PC-9 (cell line): ENCODE measurements at regions not wholly inside any gene's neighbourhood (a gene's known extent, or its start where the extent isn't known, plus 50 kb on each side); places are given as distances from the start of the nearest gene placed in this dataset.
"Not testable (repeated sequence)": the region's sequence is repeated elsewhere in the genome, so short reads cannot be mapped to it uniquely, and the experiment has no call there.

Experiments used
- EZH2 ChIP-seq: fragments of 200-600 bp; sonication (generic); IDR thresholded peaks from 2 replicates; pipeline ENCODE4 v1.8.0; 2017; ENCODE audit warnings: antibody characterized with exemption, low read depth
- TF ChIP-seq, protein P1 (sequence below): fragments of 200-600 bp; sonication (generic); conservative IDR thresholded peaks from 2 replicates; pipeline ENCODE4 v1.6.1; 2017; ENCODE audit warnings: mixed run types, antibody characterized with exemption, mild to moderate bottlenecking, moderate library complexity

DNA sequence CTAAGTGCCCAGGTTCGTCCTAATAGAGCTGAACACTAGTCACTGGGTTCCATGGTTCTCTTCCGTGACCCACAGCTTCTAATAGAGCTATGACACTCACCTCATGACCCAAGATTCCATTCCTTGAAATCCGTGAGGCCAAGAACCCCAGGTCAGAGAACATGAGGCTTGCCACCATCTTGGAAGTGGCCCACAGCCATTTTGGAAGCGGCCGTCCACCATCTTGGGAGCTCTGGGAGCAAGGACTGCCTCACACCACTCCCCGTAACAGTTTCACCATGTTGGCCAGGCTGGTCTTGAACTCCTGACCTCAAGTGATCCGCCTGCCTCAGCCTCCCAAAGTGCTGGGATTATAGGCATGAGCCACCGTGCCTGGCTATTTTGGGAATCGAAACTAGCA, 75.0 kb upstream of the MTAP start:
- TF ChIP-seq, protein P1, sequence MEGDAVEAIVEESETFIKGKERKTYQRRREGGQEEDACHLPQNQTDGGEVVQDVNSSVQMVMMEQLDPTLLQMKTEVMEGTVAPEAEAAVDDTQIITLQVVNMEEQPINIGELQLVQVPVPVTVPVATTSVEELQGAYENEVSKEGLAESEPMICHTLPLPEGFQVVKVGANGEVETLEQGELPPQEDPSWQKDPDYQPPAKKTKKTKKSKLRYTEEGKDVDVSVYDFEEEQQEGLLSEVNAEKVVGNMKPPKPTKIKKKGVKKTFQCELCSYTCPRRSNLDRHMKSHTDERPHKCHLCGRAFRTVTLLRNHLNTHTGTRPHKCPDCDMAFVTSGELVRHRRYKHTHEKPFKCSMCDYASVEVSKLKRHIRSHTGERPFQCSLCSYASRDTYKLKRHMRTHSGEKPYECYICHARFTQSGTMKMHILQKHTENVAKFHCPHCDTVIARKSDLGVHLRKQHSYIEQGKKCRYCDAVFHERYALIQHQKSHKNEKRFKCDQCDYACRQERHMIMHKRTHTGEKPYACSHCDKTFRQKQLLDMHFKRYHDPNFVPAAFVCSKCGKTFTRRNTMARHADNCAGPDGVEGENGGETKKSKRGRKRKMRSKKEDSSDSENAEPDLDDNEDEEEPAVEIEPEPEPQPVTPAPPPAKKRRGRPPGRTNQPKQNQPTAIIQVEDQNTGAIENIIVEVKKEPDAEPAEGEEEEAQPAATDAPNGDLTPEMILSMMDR: not testable (repeated sequence)
- TF ChIP-seq EZH2: not testable (repeated sequence)
